Gastroesophageal sphincter (tissue), 3 donors: ENCODE measurements at regions not wholly inside any gene's neighbourhood (a gene's known extent, or its start where the extent isn't known, plus 50 kb on each side); places are given as distances from the start of the nearest gene placed in this dataset.

Experiments
- CTCF ChIP-seq, 4 experiments: fragments of 200-600 bp in 2 of 4; fragments of 450-650 bp in 2 of 4; sonication (generic) in 1 of 4; IDR thresholded peaks; one replicate each; pipeline ENCODE4 v1.5.1; 2017 to 2019; ENCODE audit warnings: antibody characterized with exemption in 4 of 4, mild to moderate bottlenecking in 2 of 4, moderate library complexity in 2 of 4
- EP300 ChIP-seq: sonication (generic); formaldehyde crosslinking; IDR thresholded peaks from one replicate; pipeline ENCODE4 v1.6.1; 2017; ENCODE audit warnings: antibody characterized with exemption, mild to moderate bottlenecking
- POLR2A ChIP-seq, 2 donors: fragments of 450-650 bp; IDR thresholded peaks; one replicate each; pipeline ENCODE4 v1.6.1; 2017; ENCODE audit warnings: antibody characterized with exemption in 2 of 2, mild to moderate bottlenecking in 2 of 2, moderate library complexity in 1 of 2

GRCh38 chr9:73893230-73893629 lies 603.9 kb upstream of the RORB start:
- no peak for TF ChIP-seq EP300
- no peak for TF ChIP-seq CTCF (IDR thresholded peaks at IDR 0.05)
- TF ChIP-seq POLR2A (IDR thresholded peaks at IDR 0.05), result no peak
